ENCODE measurements at regions not wholly inside any gene's neighbourhood (a gene's known extent, or its start where the extent isn't known, plus 50 kb on each side); places are given as distances from the start of the nearest gene placed in this dataset.

- Histone ChIP-seq H3K27ac (no peak overlapping the region), H3K4me3 (no peak overlapping the region), H3K4me1 (no peaks in the 10 kb centered on the region), H3K27me3 (no peaks in the 10 kb centered on the region), H3K9me3 (no peaks in the 10 kb centered on the region), H3K36me3 (ENCODE audit: low read depth, missing control alignments) (no peaks in the 10 kb centered on the region)
- no peak for DNase-seq
- intact Hi-C loops (cut with DNase I; ENCODE audit: low total_unique reads) = no loop called here
- 82 to 88% methylated on average over 1 of the region's 1 CpG for WGBS, 2 donors
- TF ChIP-seq, protein P1, sequence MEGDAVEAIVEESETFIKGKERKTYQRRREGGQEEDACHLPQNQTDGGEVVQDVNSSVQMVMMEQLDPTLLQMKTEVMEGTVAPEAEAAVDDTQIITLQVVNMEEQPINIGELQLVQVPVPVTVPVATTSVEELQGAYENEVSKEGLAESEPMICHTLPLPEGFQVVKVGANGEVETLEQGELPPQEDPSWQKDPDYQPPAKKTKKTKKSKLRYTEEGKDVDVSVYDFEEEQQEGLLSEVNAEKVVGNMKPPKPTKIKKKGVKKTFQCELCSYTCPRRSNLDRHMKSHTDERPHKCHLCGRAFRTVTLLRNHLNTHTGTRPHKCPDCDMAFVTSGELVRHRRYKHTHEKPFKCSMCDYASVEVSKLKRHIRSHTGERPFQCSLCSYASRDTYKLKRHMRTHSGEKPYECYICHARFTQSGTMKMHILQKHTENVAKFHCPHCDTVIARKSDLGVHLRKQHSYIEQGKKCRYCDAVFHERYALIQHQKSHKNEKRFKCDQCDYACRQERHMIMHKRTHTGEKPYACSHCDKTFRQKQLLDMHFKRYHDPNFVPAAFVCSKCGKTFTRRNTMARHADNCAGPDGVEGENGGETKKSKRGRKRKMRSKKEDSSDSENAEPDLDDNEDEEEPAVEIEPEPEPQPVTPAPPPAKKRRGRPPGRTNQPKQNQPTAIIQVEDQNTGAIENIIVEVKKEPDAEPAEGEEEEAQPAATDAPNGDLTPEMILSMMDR (IDR thresholded peaks at IDR 0.05) = no peak
- TF ChIP-seq POLR2A (IDR thresholded peaks at IDR 0.05) = no peak
Measured at GRCh38 chr10:33611423-33611822, 277.0 kb upstream of the NRP1 start.

- DNase-seq = no peak
- intact Hi-C loops (cut with DNase I; ENCODE audit: low total_unique reads) = no loop called here
- Histone ChIP-seq H3K4me3 (no peak overlapping the region), H3K27ac (no peak overlapping the region), H3K36me3 (ENCODE audit: low read depth, missing control alignments) (no peaks in the 10 kb centered on the region), H3K4me1 (no peaks in the 10 kb centered on the region), H3K9me3 (no peaks in the 10 kb centered on the region), H3K27me3 (no peaks in the 10 kb centered on the region)
- TF ChIP-seq POLR2A (IDR thresholded peaks at IDR 0.05) = no peak
- TF ChIP-seq, protein P1 (IDR thresholded peaks at IDR 0.05) = no peak
Measured at GRCh38 chr10:33609546-33609945, 275.1 kb upstream of the NRP1 start.

DNA sequence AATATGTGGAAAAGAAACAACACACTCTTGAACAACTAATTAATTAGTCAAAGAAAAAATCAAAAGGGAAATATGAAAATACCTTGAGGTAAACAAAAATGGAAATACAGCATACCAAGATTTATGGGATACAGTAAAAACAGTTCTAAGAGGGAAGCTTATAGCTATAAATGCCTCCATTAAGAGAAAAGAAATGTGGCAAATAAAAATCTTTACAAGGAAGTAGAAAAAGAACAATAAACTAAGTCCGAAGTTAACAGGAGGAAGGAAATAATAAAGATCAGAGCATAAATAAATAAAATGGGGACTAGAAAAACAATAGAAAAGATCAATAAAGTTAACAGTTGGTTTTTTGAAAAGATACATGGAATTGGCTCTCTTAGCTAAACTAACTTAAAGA lies 267.8 kb upstream of the NRP1 start:
- 69 to 84% methylated on average over 1 of the region's 1 CpG for WGBS, 2 donors
- Histone ChIP-seq H3K27ac (no peak overlapping the region), H3K4me3 (no peak overlapping the region), H3K4me1 (no peaks in the 10 kb centered on the region), H3K36me3 (ENCODE audit: low read depth, missing control alignments) (no peaks in the 10 kb centered on the region), H3K9me3 (no peaks in the 10 kb centered on the region), H3K27me3 (no peaks in the 10 kb centered on the region)
- DNase-seq = no peak
- intact Hi-C loops (cut with DNase I; ENCODE audit: low total_unique reads) = no loop called here
- TF ChIP-seq POLR2A (IDR thresholded peaks at IDR 0.05) = no peak
- TF ChIP-seq, protein P1 (IDR thresholded peaks at IDR 0.05) = no peak

DNA sequence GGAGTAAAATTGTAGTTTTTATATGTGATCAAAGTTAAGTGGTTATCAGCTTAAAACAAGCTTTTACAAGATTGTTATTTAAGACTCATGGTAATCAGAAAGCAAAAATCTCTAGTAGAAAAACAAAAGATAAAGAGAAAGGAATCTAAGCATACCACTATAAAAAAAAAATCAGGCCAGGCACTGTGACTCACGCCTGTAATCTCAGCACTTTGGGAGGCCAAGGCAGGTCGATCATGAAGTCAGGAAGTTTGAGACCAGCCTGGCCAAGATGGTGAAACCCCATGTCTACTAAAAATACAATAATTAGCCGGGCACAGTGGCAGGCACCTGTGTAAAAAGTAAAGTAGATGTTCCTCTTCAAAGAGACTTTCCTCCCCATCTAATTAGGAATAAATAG lies 265.9 kb upstream of the NRP1 start:
- Histone ChIP-seq H3K36me3 (ENCODE audit: low read depth, missing control alignments) (no peaks in the 10 kb centered on the region), H3K27ac (no peak overlapping the region), H3K4me1 (no peaks in the 10 kb centered on the region), H3K27me3 (no peaks in the 10 kb centered on the region), H3K4me3 (no peak overlapping the region), H3K9me3 (no peaks in the 10 kb centered on the region)
- DNase-seq = no peak
- intact Hi-C loops (cut with DNase I; ENCODE audit: low total_unique reads) = no loop called here
- WGBS, 2 donors = 87 to 88% methylated on average over 3 of the region's 3 CpGs
- TF ChIP-seq, protein P1 (IDR thresholded peaks at IDR 0.05) = no peak
- no peak for TF ChIP-seq POLR2A (IDR thresholded peaks at IDR 0.05)

GRCh38 chr10:33596422-33596821 lies 262.0 kb upstream of the NRP1 start:
- TF ChIP-seq, protein P1 (IDR thresholded peaks at IDR 0.05) = no peak
- TF ChIP-seq POLR2A (IDR thresholded peaks at IDR 0.05) = no peak
- intact Hi-C loops (cut with DNase I; ENCODE audit: low total_unique reads) = no loop called here
- Histone ChIP-seq H3K36me3 (ENCODE audit: low read depth, missing control alignments) (no peaks in the 10 kb centered on the region), H3K27ac (no peak overlapping the region), H3K4me1 (no peaks in the 10 kb centered on the region), H3K27me3 (no peaks in the 10 kb centered on the region), H3K9me3 (no peaks in the 10 kb centered on the region), H3K4me3 (no peak overlapping the region)
- no peak for DNase-seq
- 60 to 70% methylated on average over 6 of the region's 6 CpGs for WGBS, 2 donors
